Fibroblast of peridontal ligament (primary cell): ENCODE measurements at regions not wholly inside any gene's neighbourhood (a gene's known extent, or its start where the extent isn't known, plus 50 kb on each side); places are given as distances from the start of the nearest gene placed in this dataset.

Experiments used
- DNase-seq: peaks from one replicate; pipeline ENCODE4 v3.0.0-alpha.2; 2010; ENCODE audit errors: extremely low read depth

DNA sequence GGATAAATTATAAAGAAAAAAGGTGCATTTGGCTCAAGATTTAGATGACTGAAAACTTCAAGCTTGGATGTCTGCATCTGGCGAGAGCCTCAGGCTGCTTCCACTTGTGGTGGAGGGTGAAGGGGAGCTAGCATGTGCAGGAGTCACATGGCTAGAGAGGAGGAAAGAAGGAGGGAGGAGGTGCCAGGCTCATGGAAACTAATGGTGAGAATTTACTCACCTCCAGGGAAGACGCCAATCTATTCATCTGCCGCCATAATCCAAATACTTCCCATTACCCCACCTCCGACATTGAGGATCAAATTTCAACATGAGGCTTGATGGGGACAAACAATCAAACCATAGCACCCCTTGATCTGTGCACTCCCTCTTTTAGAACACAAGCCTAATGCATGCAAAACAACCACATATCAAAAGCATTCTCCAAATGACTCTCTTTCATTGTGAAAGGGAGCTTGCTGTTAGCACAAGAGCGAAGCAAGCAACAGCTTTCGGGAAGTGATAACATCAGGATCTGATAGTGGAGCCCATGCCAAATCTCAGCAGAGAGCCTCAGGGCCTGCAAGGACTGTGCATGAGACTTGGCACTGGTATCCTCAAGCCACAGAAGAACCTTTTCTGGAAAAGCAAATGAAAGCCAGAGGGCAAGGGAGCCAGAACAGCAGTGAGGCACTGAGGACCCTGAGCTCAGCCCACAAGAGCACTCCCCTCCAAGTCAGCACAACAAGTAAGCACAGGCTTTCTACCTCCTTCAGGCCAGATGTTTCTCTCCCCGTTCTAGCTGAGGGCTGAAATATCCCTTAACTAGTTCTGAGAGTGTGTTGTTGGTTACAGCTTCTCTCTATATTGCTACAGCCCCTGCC is 50.2 kb upstream of the THBS1 start:
- peak; percentile 41 for DNase-seq
